Adrenal gland (tissue), 5 donors: ENCODE measurements at regions not wholly inside any gene's neighbourhood (a gene's known extent, or its start where the extent isn't known, plus 50 kb on each side); places are given as distances from the start of the nearest gene placed in this dataset.

ENCODE experiments used
- CTCF ChIP-seq, 6 experiments: fragments of 450-650 bp in 4 of 6; fragments of 200-600 bp in 2 of 6; sonication (generic) in 1 of 6; IDR thresholded peaks; 1 replicate in 5 of 6; 2 replicates in 1 of 6; pipeline versions ENCODE4 v1.5.1 to v1.8.0; 2016 to 2021; ENCODE audit warnings: antibody characterized with exemption in 6 of 6, mild to moderate bottlenecking in 2 of 6, moderate library complexity in 1 of 6
- POLR2A ChIP-seq, 2 donors: fragments of 450-650 bp; IDR thresholded peaks; one replicate each; pipeline ENCODE4 v1.6.1; 2017; ENCODE audit warnings: antibody characterized with exemption in 2 of 2, mild to moderate bottlenecking in 2 of 2, moderate library complexity in 1 of 2
- donor health status: DM: no; HTN: no; CAD: no.

- TF ChIP-seq CTCF (IDR thresholded peaks at IDR 0.05) (no peak), POLR2A (IDR thresholded peaks at IDR 0.05) (no peak)
Observed at GRCh38 chr13:90483906-90484305, 863.6 kb upstream of the MIR17HG start.
